Activated naive CD8-positive, alpha-beta T cell treated with anti-CD3 and anti-CD28 coated beads, Interleukin-2, amount 50 U/mL, for 24 hours (primary cell): ENCODE measurements at regions not wholly inside any gene's neighbourhood (a gene's known extent, or its start where the extent isn't known, plus 50 kb on each side); places are given as distances from the start of the nearest gene placed in this dataset.

Experiments
- ATAC-seq: fragments of 150-1000 bp; cut with Tn5 transposase; one replicate; pipeline ENCODE4 v1.10.0; 2021
- DNase-seq: peaks from one replicate; pipeline ENCODE4 v3.0.0; 2021
- H3K27ac Mint-ChIP-seq: one replicate; pipeline ENCODE4 v1.8.0; 2021; ENCODE audit warnings: mild to moderate bottlenecking, mixed read lengths
- H3K27me3 Mint-ChIP-seq: one replicate; pipeline ENCODE4 v1.8.0; 2021; ENCODE audit warnings: mixed read lengths
- H3K36me3 Mint-ChIP-seq: one replicate; pipeline ENCODE4 v1.8.0; 2021; ENCODE audit warnings: low read depth, mixed read lengths
- H3K4me1 Mint-ChIP-seq: one replicate; pipeline ENCODE4 v1.8.0; 2021; ENCODE audit warnings: mixed read lengths
- H3K4me3 Mint-ChIP-seq: one replicate; pipeline ENCODE4 v1.8.0; 2021; ENCODE audit warnings: mild to moderate bottlenecking, moderate library complexity, mixed read lengths
- H3K9me3 Mint-ChIP-seq: one replicate; pipeline ENCODE4 v1.8.0; 2021; ENCODE audit warnings: mixed read lengths

- ATAC-seq (no peak), DNase-seq (no peak)
- no peak overlapping the region for H3K27ac Mint-ChIP-seq
- H3K27me3 Mint-ChIP-seq = peaks cover 5% of the 10 kb centered on the region
- H3K36me3 Mint-ChIP-seq = no peaks in the 10 kb centered on the region
- no peak overlapping the region for H3K4me3 Mint-ChIP-seq
- H3K4me1 Mint-ChIP-seq = no peaks in the 10 kb centered on the region
- H3K9me3 Mint-ChIP-seq = no peaks in the 10 kb centered on the region
These were observed 56.5 kb upstream of the RAI14 start for GRCh38 chr5:34599471-34600117.

GRCh38 chr5:34600118-34600493, 56.0 kb upstream of the RAI14 start:
- Mint-ChIP-seq H3K4me1 (no peaks in the 10 kb centered on the region), H3K36me3 (no peaks in the 10 kb centered on the region), H3K27ac (no peak overlapping the region), H3K27me3 (peaks cover 5% of the 10 kb centered on the region), H3K9me3 (no peaks in the 10 kb centered on the region), H3K4me3 (no peak overlapping the region)
- ATAC-seq (no peak), DNase-seq (no peak)

GRCh38 chr5:34603378-34603777, 52.8 kb upstream of the RAI14 start:
- H3K4me1 Mint-ChIP-seq = no peaks in the 10 kb centered on the region
- H3K4me3 Mint-ChIP-seq = no peak overlapping the region
- no peak for ATAC-seq

GRCh38 chr5:34604119-34604675, 51.9 kb upstream of the RAI14 start:
- H3K4me3 Mint-ChIP-seq = no peak overlapping the region
- no peak for ATAC-seq
- H3K27me3 Mint-ChIP-seq = peaks cover 14% of the 10 kb centered on the region
- H3K36me3 Mint-ChIP-seq = no peaks in the 10 kb centered on the region
- no peaks in the 10 kb centered on the region for H3K4me1 Mint-ChIP-seq
- H3K27ac Mint-ChIP-seq = no peak overlapping the region
- no peaks in the 10 kb centered on the region for H3K9me3 Mint-ChIP-seq
- DNase-seq = no peak

More at GRCh38 chr5:34603378-34603777, 52.8 kb upstream of the RAI14 start:
- no peak overlapping the region for H3K27ac Mint-ChIP-seq
- no peaks in the 10 kb centered on the region for H3K9me3 Mint-ChIP-seq
- DNase-seq = no peak
- peaks cover 8% of the 10 kb centered on the region for H3K27me3 Mint-ChIP-seq
- H3K36me3 Mint-ChIP-seq = no peaks in the 10 kb centered on the region

GRCh38 chr5:34606101-34606500, 50.0 kb upstream of the RAI14 start:
- H3K27me3 Mint-ChIP-seq = peaks cover 18% of the 10 kb centered on the region
- H3K4me3 Mint-ChIP-seq = no peak overlapping the region
- no peaks in the 10 kb centered on the region for H3K9me3 Mint-ChIP-seq
- ATAC-seq (no peak), DNase-seq (no peak)
- no peaks in the 10 kb centered on the region for H3K36me3 Mint-ChIP-seq
- no peaks in the 10 kb centered on the region for H3K4me1 Mint-ChIP-seq
- H3K27ac Mint-ChIP-seq = no peak overlapping the region
